ENCODE measurements at regions not wholly inside any gene's neighbourhood (a gene's known extent, or its start where the extent isn't known, plus 50 kb on each side); places are given as distances from the start of the nearest gene placed in this dataset.

DNA sequence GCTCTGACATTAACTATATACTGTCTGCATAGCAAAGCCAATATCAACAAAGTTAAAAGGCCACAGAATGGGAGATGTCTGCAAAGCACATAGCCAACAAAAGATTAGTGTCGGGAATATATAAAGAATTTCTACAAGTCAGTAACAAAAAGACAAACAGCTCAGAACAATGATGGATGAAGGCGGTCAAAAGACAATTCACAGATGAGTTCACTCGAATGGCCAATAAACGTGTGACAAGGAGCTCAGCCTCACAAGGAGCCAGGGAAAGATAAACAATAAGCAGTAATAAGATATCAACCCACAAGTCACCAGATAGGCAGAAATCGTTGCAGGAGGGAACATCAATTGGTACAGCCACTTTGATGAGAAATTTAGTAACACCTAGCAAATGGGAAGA, 106.0 kb upstream of the ISX start:
- CTCF ChIA-PET (ENCODE audit: low intra/inter-chr PET ratio, low total read pairs) = no interaction called here
- ATAC-seq (no peak), DNase-seq (ENCODE audit: low spot score) (no peak), FAIRE-seq (no peak)
- Histone ChIP-seq H3K4me1 (ENCODE audit: insufficient read depth, low read length) (no peaks in the 10 kb centered on the region), H3K4me3 (replicated peaks in 1 of 3; ENCODE audit: insufficient read depth in 1 of 3, low read depth in 2 of 3, low read length in 3 of 3) (no peak overlapping the region), H4K20me1 (ENCODE audit: insufficient read depth, low read length) (no peaks in the 10 kb centered on the region), H3K27ac (ENCODE audit: extremely low read length, insufficient read depth, low read length) (no peak overlapping the region), H3K9ac (ENCODE audit: insufficient read depth, low read depth, low read length) (no peak overlapping the region), H2AFZ (ENCODE audit: low read length) (no peak overlapping the region), H3K4me2 (ENCODE audit: low read depth, low read length) (no peak overlapping the region), H3K36me3 (replicated peaks in 1 of 2; ENCODE audit: control insufficient read depth in 1 of 2, insufficient read depth in 2 of 2, low read length in 2 of 2) (no peaks in the 10 kb centered on the region), H3K27me3 (ENCODE audit: control insufficient read depth in 1 of 2, insufficient read depth in 2 of 2, low read length in 2 of 2) (no peaks in the 10 kb centered on the region), H3K9me3 (ENCODE audit: low read length) (no peaks in the 10 kb centered on the region), H3K79me2 (ENCODE audit: insufficient read depth, low read length) (no peaks in the 10 kb centered on the region)
- in situ Hi-C loops (cut with HindIII; ENCODE audit: extremely low pct_ligation_motif_present, low pct_unique_long_range_greater_than_20kb) (no loop called here), intact Hi-C loops (cut with micrococcal nuclease; ENCODE audit: unreplicated experiment) (no loop called here)
- POLR2A ChIA-PET = no interaction called here
- WGBS (ENCODE audit: low lambda C conversion rate) = 21% methylated on average over 5 of the region's 5 CpGs
- BruUV-seq (replicated peaks) = no TSS peak
- TF ChIP-seq, protein P1, sequence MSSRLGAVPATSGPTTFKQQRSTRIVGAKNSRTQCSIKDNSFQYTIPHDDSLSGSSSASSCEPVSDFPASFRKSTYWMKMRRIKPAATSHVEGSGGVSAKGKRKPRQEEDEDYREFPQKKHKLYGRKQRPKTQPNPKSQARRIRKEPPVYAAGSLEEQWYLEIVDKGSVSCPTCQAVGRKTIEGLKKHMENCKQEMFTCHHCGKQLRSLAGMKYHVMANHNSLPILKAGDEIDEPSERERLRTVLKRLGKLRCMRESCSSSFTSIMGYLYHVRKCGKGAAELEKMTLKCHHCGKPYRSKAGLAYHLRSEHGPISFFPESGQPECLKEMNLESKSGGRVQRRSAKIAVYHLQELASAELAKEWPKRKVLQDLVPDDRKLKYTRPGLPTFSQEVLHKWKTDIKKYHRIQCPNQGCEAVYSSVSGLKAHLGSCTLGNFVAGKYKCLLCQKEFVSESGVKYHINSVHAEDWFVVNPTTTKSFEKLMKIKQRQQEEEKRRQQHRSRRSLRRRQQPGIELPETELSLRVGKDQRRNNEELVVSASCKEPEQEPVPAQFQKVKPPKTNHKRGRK (CRISPR knock-in tag; IDR thresholded peaks at IDR 0.05) = no peak
- TF ChIP-seq, protein P2, sequence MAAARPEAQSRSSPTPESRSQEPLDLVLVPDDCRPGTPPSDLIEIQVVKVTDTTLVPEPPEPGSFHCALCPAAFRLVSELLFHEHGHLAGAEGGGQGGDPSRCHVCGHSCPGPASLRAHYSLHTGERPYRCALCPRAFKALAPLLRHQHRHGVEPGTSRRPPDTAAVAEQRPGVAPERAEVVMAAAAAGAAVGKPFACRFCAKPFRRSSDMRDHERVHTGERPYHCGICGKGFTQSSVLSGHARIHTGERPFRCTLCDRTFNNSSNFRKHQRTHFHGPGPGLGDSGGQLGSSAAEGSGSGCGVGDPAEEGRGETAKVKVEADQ (CRISPR knock-in tag; IDR thresholded peaks at IDR 0.05; ENCODE audit: borderline replicate concordance) = no peak
- TF ChIP-seq RFXANK (CRISPR knock-in tag; IDR thresholded peaks at IDR 0.05) (no peak), GLI4 (CRISPR knock-in tag; IDR thresholded peaks at IDR 0.05; ENCODE audit: borderline replicate concordance) (no peak), SATB2 (CRISPR knock-in tag; IDR thresholded peaks at IDR 0.05) (no peak), ZNF143 (CRISPR knock-in tag; IDR thresholded peaks at IDR 0.05) (no peak), NFKB2 (CRISPR knock-in tag; IDR thresholded peaks at IDR 0.05; ENCODE audit: borderline replicate concordance) (no peak), ZNF101 (CRISPR knock-in tag; IDR thresholded peaks at IDR 0.05; ENCODE audit: borderline replicate concordance, low read depth) (no peak), ZNF724P (CRISPR knock-in tag; IDR thresholded peaks at IDR 0.05; ENCODE audit: borderline replicate concordance) (no peak), PHF20 (CRISPR knock-in tag; IDR thresholded peaks at IDR 0.05) (no peak), ZKSCAN8 (CRISPR knock-in tag; IDR thresholded peaks at IDR 0.05; ENCODE audit: borderline replicate concordance) (no peak), NR3C1 (CRISPR knock-in tag; IDR thresholded peaks at IDR 0.05) (no peak), MED13 (CRISPR knock-in tag; IDR thresholded peaks at IDR 0.05) (no peak), MBD4 (IDR thresholded peaks at IDR 0.05; ENCODE audit: borderline replicate concordance, low read length) (no peak), KLF12 (CRISPR knock-in tag; IDR thresholded peaks at IDR 0.05; ENCODE audit: borderline replicate concordance) (no peak), SRSF1 (optimal IDR thresholded peaks at IDR 0.05; ENCODE audit: low read depth, low read length) (no peak)
- TF ChIP-seq, protein P3, sequence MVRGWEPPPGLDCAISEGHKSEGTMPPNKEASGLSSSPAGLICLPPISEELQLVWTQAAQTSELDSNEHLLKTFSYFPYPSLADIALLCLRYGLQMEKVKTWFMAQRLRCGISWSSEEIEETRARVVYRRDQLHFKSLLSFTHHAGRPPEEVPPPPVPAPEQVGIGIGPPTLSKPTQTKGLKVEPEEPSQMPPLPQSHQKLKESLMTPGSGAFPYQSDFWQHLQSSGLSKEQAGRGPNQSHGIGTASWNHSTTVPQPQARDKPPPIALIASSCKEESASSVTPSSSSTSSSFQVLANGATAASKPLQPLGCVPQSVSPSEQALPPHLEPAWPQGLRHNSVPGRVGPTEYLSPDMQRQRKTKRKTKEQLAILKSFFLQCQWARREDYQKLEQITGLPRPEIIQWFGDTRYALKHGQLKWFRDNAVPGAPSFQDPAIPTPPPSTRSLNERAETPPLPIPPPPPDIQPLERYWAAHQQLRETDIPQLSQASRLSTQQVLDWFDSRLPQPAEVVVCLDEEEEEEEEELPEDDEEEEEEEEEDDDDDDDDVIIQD (CRISPR knock-in tag; IDR thresholded peaks at IDR 0.05; ENCODE audit: low read depth) = no peak
- TF ChIP-seq, protein P4, sequence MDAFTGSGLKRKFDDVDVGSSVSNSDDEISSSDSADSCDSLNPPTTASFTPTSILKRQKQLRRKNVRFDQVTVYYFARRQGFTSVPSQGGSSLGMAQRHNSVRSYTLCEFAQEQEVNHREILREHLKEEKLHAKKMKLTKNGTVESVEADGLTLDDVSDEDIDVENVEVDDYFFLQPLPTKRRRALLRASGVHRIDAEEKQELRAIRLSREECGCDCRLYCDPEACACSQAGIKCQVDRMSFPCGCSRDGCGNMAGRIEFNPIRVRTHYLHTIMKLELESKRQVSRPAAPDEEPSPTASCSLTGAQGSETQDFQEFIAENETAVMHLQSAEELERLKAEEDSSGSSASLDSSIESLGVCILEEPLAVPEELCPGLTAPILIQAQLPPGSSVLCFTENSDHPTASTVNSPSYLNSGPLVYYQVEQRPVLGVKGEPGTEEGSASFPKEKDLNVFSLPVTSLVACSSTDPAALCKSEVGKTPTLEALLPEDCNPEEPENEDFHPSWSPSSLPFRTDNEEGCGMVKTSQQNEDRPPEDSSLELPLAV (CRISPR knock-in tag; conservative IDR thresholded peaks at IDR 0.05; ENCODE audit: low read depth) = no peak

Measured in HepG2 (cell line).